K562 (cell line): ENCODE measurements at regions not wholly inside any gene's neighbourhood (a gene's known extent, or its start where the extent isn't known, plus 50 kb on each side); places are given as distances from the start of the nearest gene placed in this dataset.

Source experiments
- EZH2 ChIP-seq: IDR thresholded peaks from 2 replicates; pipeline ENCODE4 v1.6.1; 2012; ENCODE audit warnings: low read depth, mild to moderate bottlenecking, inconsistent platforms, low read length, borderline replicate concordance
- KHSRP ChIP-seq: fragments of 450-650 bp; IDR thresholded peaks from 2 replicates; pipeline ENCODE4 v1.6.1; 2017
- SNIP1 ChIP-seq: fragments of 450-650 bp; IDR thresholded peaks from 2 replicates; pipeline ENCODE4 v1.7.1; 2017; ENCODE audit warnings: low read depth, mild to moderate bottlenecking
- SREBF2 ChIP-seq: sonication (generic); formaldehyde crosslinking; IDR thresholded peaks from 2 replicates; pipeline ENCODE4 v1.4.0; 2020; ENCODE audit warnings: mild to moderate bottlenecking, missing genetic modification reagents
- TF ChIP-seq, protein P1 (sequence below): sonication (generic); formaldehyde crosslinking; IDR thresholded peaks from 2 replicates; pipeline ENCODE4 v1.8.1; 2023; ENCODE audit warnings: mild to moderate bottlenecking, missing genetic modification reagents, moderate library complexity
- TF ChIP-seq, protein P2 (sequence below): fragments of 250-450 bp; sonication (Bioruptor Pico); IDR thresholded peaks from 2 replicates; pipeline ENCODE4 v1.9.0; 2021; ENCODE audit warnings: mild to moderate bottlenecking, inconsistent platforms

- TF ChIP-seq, protein P1, sequence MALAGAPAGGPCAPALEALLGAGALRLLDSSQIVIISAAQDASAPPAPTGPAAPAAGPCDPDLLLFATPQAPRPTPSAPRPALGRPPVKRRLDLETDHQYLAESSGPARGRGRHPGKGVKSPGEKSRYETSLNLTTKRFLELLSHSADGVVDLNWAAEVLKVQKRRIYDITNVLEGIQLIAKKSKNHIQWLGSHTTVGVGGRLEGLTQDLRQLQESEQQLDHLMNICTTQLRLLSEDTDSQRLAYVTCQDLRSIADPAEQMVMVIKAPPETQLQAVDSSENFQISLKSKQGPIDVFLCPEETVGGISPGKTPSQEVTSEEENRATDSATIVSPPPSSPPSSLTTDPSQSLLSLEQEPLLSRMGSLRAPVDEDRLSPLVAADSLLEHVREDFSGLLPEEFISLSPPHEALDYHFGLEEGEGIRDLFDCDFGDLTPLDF (CRISPR knock-in tag): no peak
- TF ChIP-seq SREBF2 (CRISPR knock-in tag) (no peak), EZH2 (no peak), SNIP1 (no peak), KHSRP (no peak)
- TF ChIP-seq, protein P2, sequence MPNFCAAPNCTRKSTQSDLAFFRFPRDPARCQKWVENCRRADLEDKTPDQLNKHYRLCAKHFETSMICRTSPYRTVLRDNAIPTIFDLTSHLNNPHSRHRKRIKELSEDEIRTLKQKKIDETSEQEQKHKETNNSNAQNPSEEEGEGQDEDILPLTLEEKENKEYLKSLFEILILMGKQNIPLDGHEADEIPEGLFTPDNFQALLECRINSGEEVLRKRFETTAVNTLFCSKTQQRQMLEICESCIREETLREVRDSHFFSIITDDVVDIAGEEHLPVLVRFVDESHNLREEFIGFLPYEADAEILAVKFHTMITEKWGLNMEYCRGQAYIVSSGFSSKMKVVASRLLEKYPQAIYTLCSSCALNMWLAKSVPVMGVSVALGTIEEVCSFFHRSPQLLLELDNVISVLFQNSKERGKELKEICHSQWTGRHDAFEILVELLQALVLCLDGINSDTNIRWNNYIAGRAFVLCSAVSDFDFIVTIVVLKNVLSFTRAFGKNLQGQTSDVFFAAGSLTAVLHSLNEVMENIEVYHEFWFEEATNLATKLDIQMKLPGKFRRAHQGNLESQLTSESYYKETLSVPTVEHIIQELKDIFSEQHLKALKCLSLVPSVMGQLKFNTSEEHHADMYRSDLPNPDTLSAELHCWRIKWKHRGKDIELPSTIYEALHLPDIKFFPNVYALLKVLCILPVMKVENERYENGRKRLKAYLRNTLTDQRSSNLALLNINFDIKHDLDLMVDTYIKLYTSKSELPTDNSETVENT (CRISPR knock-in tag): no peak
These were observed 68.5 kb downstream of the CPN2 start (continued) for GRCh38 chr3:194282436-194283122.
